Hematopoietic multipotent progenitor cell (in vitro differentiated cells): ENCODE measurements at regions not wholly inside any gene's neighbourhood (a gene's known extent, or its start where the extent isn't known, plus 50 kb on each side); places are given as distances from the start of the nearest gene placed in this dataset.
A peak's percentile ranks its signal among the peaks of the same experiment; 100 is the strongest.
"Not testable (repeated sequence)": the region's sequence is repeated elsewhere in the genome, so short reads cannot be mapped to it uniquely, and the experiment has no call there.

ENCODE experiments used
- DNase-seq, 3 donors: peaks; one replicate each; pipeline ENCODE4 v3.0.0-alpha.2; 2011 to 2015; ENCODE audit warnings: low read depth in 2 of 3, low spot score in 2 of 3

DNA sequence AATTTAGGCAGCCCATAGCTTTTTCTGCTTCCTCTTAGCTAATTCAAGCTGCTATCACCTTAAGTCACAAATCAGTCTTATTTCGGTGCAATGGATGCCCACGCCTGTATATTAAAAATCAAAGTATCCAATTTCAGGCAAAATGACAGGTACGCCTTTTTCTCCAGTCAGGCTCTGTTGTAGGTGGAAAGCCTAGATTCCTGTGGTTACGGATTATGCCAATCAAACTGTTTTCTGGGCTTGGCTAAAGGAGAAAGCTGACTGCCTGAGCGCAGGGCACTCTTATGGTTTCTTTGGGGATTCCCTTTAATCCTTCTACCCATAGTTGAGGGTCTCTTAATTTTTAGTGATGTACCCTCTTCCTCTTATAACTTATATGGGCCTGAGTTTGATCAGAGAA is 550.5 kb downstream of the PDHA2 start:
- no peak for DNase-seq

DNA sequence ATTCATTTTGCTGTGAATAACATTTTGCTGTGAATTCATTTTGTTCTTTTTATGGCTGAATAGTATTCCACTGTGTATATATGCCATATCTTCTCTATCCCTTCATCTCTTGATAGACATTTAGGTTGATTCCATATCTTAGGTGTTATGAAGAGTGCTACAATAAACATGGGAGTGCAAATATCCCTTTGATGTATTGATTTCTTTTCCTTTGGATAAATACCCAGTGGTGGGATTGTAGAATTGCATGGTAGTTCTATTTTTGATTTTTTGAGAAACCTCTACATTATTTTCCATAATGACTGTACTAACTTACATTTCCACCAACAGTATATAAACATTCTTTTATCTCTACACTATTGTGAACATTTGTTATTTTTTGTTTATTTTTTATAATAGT is 555.9 kb downstream of the PDHA2 start:
- no peak for DNase-seq

DNA sequence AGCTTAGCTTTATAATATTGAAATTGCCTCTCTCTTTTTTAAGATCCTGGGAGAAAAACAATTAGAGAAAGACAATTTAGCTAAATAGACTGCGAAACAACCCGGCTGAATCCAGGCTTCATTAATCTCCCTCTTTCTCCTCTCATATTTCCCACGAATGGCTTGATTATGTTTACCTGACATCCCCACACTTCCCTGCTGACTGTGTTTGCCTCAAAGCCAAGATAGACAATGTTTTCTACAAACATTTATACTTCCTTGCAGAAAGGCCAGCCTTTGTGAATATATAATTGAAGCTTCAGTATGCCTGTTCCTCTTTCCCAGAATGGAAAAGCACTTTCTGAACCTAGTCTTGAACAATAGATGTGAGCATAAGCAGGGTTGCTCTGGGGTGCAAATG is 566.8 kb downstream of the PDHA2 start:
- no peak for DNase-seq

DNA sequence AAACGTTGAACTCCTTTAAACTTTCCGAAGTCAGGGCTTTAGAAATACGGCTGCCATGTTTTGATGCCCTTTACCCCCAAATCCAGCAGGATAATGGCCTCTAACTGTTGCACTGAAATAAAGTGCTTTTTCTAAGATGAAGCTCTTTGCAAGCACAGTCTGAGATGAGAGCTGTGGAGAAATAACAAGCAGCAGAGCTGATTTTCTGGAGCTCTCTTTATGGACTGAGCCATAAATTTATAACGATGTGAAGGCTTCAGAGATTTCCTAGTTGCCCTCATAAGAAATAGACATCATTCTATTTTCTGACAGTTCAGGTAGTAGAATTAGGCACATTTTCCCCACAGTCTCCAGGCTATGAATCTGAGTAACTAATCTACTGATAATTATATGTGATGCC is 567.3 kb downstream of the PDHA2 start:
- DNase-seq, result no peak

DNA sequence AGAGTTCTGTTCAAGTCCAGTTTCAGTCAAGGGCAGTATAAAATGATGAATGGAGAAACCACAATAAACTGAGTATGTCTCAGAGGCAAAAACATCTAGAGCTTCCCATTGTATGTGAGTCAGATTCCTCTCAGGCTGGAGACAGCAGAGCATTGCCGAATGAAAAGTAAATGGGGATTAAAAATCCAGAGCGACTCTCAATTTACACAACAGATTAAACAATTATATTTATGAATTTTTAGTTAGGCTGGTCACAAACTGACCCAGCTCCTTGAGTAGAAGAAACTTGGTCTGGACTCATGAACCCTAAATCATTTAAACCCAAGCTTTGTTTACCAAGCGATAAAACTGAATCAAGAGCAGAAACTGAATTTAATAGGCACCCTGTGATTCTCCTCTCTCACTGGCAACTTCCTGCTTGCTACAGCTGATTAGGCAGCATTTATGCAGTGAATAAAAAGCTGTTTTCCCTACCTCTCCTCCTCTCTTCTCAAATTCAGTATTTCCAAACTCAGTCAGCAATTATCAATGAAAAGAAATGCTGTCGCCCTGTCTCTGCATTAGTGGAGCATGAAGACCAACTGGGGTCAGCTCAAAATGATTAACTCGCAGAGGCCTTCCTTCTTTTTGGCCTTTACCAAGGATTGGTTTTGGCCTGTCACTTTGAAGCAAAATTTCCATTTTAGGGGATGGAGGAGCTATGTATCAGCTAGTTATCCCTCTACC is 568.0 kb downstream of the PDHA2 start:
- DNase-seq, result no peak

DNA sequence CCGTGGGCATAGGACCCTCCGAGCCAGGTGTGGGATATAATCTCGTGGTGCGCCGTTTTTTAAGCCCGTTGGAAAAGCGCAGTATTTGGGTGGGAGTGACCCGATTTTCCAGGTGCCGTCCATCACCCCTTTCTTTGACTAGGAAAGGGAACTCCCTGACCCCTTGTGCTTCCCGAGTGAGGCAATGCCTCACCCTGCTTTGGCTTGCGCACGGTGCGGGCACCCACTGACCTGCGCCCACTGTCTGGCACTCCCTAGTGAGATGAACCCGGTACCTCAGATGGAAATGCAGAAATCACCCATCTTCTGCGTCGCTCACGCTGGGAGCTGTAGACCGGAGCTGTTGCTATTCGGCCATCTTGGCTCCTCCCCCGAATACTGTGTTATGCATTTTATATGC is 575.0 kb downstream of the PDHA2 start:
- DNase-seq, result not testable (repeated sequence)

DNA sequence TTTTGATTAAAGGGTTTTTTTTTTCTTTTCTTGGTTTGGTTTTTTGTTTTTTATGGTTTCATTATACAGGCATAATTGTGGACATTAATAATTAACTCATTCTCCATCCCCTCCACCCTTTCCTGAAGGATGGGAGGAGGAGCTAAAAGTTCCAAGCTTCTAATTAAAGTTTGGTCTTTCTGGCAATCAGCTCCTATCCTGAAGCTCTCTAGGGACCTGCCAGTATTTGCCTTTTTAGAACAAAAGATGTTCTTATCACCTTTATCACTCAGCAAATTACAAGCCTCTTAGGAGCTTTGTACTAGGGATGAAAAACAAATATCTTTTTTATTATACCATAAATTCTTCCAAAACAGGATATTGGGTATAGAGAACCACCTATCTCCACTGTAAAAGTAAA is 589.8 kb downstream of the PDHA2 start:
- DNase-seq, result no peak

DNA sequence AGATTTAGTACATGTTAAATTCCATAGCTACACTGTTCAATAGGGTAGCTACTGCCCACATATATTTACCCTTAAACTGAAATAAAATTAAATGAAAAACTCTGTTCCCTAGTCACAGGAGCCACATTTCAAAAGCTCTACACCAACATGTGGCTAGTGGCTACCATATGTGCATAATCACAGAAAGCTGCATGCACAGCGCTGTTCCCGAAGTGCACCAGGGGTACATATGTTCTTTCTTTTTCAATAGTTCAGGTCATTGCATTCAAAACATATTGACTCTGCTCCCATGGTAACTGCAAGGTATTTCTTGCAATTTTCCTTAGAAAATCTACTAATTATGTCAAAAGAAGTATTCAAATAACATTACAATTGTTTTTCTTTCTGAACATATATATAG is 591.2 kb downstream of the PDHA2 start:
- no peak for DNase-seq

DNA sequence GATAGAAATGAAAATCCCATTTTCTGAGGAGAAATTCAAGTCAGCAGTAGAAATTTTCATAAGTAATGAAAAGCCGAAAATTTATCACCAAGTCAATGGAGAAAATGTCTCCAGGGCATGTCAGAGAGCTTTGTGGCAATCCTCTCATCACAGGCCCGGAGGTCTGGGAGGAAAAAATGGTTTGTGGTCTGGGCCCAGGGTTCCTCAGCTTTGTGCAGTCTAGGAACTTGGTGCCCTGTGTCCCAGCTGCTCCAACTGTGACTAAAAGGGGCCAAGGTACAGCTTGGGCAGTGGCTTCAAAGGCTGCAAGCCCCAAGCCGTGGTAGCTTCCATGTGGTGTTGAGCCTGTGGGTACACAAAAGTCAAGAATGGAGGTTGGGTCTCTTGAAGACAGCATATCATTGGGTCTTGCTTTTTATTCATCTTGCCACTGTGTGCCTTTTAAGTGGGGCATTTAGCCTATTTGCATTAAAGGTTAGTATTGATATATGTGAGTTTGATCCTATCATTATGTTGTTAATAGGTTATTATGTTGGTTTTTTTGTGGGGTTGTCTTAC is 608.5 kb downstream of the PDHA2 start:
- no peak for DNase-seq

DNA sequence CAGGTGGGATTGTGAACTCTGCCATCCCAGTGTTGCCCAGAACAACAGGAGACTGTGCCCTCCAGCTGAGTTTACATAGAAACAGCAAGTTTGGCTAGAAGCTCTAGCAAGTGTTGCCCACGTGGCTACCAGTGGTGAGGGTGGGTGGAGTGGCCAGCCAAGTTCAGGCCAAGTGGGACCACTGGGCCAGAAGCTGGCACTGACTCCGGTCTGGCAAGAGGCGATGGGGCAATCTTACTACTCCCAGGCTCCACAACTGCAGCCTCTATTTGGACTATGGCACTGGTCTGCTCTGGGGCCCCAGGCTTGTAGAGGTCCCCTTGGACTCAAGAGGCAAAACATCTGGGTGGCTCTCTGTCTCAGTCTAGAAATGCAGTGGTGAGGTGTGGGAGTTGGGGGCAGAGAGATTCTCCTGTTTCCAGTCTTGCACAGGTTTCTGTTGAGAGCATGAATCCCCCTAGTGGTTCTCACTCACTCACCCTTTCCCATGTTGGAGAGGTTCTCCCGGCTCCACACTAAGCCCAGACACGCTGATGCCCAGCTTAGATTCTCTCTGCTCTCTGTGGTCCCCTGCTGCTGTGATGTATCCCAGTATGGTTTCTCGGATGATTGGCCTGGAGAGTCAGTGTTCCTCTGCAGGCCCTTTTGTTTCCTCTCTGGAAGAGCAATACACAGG is 615.3 kb downstream of the PDHA2 start:
- DNase-seq, result no peak

DNA sequence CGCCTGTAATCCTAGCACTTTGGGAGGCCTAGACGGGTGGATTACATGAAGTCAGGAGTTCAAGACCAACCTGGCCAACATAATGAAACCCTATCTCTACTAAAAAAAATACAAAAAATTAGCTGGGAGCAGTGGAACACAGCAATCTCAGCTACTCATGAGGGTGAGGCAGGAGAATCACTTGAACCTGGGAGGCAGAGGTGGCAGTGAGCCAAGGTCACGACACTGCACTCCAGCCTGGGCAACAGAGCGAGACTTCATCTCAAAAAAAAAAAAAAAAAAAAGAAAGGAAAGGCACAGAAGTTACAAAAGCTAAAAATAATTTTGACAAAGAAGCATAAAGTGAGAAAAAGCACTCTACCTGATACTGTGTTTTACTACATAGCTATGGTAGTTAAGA is 618.1 kb downstream of the PDHA2 start:
- DNase-seq, result not testable (repeated sequence)

DNA sequence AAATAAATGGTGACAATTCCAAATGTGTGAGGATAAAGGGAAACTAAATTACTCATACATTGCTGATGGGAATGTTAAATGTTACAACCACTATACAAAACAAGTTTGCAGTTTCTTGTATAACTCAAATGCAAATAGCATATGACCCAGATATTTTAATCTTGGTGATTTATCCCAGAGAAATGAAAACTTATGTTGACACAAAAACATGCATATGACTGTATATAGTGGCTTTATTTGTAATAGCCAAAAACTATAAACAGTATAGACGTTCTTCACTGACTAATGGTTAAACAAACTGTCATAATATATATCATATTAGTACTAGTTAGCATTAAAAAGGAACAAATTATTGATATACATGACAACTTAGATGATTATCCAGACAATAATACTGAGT is 619.2 kb downstream of the PDHA2 start:
- no peak for DNase-seq

DNA sequence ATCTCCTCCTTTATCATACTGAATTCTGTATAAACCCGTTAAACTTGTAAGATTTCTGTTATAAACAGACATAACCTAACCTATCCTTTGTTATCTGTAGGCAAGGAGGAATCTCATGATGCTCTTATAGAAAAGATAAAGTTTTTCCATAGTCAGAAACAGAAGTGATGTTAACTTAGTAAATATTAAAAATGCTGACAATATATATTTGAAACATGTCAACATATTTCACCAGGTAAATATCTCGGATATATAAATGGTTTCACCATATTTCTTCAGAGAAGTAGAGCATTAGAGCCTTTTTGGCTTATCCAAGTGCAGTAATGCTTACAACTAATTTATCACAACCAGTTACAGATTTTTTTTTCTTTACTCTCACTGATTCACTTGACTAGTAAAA is 625.9 kb downstream of the PDHA2 start:
- no peak for DNase-seq

DNA sequence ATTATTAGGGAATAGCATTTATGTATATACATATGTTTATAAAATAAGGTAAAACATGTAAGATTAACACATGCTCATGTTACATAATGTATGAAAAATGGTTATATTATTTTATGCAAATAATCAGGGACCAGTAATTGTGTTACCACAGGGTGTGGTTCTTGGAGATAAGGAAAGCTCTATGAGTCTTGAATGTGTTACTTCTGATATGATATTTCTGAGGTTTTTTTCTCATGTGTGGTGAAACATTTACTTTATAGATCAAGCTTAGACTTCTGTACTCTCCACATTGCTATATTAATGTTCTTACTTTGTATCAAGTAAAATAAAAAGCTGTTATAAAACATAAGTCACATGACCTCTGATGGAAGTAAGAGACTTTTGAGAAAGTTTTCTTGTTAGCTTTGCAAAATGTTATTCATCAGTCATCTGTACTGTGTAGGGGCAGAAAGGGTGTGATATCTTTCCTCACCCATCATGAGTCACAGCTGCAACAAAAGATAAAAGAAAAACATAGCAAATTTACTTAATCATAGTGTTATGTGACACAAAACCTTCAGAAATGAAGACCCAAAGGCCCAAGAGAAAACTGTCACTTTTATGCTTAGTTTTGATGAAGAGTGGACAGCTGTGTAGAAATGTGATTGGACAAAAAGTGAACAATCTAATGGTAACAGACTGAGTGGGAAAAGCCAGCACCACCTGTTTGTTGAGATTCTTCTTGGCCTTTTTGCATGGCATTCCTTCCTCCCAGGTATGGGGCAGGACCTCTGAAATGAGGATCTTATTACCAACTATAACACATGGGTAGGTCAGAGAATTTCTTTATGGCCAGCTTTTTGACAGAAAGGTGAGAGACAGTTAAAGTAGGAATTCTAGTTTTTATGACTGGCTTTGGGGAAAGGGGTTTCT is 632.3 kb downstream of the PDHA2 start:
- peak in 2 of 3 donors; percentile 51 to 70 for DNase-seq

DNA sequence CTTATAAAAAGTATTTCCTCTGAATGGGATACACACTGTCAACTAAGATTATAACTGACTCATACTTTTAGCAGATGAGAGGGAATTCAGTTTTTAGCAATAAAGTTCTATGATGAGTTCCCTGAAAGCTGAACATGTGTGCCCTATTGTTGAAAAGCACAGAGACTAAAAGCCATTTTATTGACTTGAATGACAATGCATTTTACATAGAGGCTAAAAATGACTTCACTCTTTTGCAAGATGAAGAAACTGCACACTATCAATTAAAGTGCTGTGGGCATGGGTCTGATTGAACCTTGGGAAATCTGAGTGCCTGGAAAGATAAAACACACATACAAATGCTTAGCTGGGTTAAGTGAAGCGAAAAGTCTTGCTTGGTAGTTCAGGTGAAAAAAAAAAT is 633.4 kb downstream of the PDHA2 start:
- DNase-seq, result no peak

DNA sequence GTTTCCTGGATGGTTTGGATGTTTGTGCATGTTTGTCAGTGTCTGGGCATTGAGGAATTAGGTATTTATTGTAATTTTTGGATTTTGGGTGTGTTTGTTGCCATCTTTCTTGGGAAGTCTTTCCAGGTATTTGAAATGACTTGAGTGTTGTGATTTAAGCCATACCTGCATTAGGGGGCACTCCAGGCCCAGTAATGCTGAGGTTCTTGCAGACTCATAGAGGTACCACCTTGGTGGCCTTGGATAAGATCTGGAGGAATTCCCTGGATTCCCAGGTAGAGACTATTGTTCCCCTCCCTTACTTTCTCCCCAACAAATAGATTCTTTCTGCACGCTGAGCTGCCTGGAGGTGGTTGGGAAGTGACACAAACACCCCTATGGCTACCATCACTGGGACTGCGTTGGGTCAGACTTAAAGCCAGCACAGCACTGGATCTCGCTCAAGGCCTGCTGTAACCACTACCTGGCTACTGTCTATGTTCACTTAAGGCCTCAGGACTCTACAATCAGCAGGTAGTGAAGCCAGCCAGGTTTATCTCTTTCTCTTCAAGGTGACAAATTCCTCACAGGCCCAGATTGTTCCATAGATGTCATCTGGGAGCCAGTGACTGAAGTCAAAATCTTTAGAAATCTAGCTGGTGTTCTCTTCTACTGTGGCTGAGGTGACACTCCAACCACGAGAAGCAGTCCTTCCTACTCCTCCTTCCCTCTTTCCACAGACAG is 643.6 kb downstream of the PDHA2 start:
- DNase-seq, result no peak

DNA sequence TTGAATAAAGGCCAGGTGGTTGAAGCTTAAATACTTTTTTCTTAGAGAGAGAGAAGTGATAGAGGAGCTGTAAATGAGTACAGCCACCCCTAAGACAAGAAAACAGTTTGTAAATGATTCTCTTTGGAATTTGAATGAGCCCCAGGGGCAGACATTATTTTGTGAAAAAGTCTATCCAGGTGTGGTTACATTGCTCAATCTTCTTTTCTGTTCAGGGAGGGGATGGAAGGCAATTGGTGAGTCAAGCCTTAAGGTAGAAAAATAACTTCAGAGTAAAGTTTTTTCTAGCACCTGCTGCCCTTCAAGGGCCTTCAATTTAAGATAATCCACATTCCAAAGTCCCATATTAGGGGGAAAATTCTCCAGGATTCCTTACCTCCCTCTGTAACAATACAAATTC is 646.7 kb downstream of the PDHA2 start:
- DNase-seq, result no peak

DNA sequence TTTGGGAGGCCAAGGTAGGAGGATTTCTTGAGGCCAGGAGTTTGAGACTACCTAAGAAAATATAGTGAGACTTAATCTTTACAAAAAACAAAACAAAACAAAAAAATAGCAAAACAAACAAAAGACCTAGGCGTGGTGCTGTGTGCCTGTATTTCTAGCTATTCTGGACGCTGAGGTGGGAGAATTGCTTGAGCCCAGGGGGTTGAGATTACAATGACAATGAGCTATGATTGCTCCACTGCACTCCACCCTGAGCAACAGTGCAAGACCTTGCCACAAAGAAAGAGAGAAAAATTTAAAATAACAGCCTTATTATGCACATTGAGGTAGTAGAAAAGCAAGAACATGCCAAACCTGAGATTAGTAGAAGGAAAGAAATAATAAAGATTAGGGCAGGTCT is 657.7 kb downstream of the PDHA2 start:
- no peak for DNase-seq

DNA sequence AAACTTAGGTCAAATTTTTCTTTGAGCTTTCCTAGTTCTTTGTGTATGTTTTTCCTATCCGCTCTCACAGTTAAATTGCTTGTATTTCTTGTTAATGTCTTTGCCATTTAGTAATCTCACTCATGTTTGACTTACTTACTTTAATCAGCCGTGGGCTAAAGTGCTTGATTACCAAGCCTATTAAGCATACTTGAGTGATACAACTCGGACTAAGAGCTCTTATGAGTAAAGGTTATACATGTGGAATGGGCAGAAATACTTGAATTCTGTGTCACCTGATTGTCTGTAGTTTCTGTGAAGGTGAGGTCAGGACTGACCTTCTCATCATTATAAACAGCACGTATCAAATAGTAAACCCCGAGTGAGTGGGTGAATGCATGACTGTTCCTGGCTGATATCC is 664.5 kb downstream of the PDHA2 start:
- no peak for DNase-seq

DNA sequence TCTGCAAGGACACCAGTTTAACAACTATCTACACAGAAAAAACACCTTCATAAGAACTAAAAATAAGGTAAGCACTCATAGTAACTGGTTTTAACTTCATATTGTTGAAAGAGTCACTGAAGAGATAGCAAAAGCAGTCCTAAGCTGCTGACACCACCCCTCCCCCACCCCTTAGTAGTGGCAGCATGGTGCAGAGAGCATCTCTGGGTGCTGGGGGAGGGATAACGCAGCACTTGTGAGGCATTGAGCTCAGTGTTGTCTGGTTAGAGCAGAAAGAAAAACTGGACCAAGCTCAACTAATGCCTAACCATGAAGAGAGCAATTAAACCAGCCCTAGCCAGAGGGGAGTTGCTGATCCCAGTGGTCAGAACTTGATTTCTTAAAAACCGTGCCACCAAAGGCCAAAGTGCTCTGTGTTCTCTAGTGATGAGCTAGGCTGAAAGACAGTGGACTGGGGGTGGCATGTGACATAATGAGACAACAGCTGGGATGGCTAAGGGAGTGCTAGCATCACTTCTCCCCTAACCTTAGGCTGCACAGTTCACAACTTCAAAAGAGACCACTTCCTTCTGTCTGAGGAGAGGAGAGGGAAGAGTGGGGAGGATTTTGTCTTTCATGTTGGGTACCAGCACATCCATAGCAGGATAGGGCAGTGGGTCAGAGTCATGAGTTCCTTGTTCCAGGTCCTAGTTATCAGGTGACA is 669.3 kb downstream of the PDHA2 start:
- DNase-seq, result no peak
